GM21526 (cell line): ENCODE measurements at regions not wholly inside any gene's neighbourhood (a gene's known extent, or its start where the extent isn't known, plus 50 kb on each side); places are given as distances from the start of the nearest gene placed in this dataset.
A peak's percentile ranks its signal among the peaks of the same experiment; 100 is the strongest.
"Not testable (repeated sequence)": the region's sequence is repeated elsewhere in the genome, so short reads cannot be mapped to it uniquely, and the experiment has no call there.

Experiments used
- ATAC-seq: cut with Tn5 transposase; IDR thresholded peaks from one replicate; pipeline ENCODE4 v1.9.1; 2021; ENCODE audit warnings: moderate library complexity; ENCODE audit not compliant: unreplicated experiment, low FRiP score

DNA sequence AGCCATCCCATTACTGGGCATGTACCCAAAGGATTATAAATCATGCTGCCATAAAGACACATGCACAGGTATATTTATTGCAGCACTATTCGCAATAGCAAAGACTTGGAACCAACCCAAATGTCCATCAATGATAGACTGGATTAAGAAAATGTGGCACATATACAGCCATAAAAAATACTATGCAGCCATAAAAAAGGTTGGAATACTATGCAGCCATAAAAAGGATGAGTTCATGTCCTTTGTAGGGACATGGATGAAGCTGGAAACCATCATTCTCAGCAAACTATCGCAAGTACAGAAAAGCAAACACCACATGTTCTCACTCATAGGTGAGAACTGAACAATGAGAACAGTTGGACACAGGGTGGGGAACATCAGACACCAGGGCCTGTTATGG lies 151.5 kb downstream of the PLK2 start:
- not testable (repeated sequence) for ATAC-seq

DNA sequence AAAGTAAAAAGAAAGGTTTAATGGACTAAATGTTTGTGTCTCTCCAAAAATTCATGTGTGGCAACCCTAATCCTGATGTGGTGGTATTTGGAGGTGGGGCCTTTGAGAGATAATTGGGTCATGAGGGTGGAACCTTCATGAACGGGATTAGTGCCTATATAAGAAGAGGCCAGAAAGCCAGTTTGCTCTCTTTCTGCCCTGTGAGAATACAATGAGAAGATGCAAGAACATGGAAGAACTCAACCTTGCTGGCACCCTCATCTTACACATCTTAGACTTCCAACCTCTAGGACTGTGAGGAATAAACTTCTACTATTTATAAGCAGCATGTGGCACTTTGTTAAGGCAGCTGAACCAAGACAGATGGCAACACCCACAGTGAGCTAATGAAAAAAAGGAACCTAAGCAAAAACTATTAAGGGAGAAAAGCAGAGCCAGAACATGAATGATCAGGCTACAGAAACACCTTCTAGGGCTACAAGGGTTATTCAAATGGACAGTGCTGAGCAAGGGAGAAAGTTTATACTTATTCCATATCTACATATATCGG lies 159.5 kb downstream of the PLK2 start:
- no peak for ATAC-seq

DNA sequence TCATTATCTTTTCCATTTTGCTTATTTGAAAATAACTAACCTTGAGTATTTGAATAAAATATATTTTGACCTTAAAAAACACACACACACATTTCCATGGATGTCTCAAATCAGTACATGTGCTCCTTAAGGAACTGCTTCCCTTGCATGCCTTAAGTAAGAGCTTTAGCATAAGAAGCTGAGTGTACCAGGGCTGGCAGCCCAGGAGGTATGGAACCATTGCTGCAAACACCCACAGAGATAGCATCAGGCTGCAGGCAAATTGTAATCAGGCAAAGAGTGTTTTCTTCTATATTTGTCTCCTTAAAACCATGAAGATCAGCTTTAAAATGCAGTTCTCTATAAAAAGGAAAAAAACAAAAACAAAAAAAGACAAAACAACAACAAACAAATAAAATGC lies 160.6 kb downstream of the PLK2 start:
- no peak for ATAC-seq

DNA sequence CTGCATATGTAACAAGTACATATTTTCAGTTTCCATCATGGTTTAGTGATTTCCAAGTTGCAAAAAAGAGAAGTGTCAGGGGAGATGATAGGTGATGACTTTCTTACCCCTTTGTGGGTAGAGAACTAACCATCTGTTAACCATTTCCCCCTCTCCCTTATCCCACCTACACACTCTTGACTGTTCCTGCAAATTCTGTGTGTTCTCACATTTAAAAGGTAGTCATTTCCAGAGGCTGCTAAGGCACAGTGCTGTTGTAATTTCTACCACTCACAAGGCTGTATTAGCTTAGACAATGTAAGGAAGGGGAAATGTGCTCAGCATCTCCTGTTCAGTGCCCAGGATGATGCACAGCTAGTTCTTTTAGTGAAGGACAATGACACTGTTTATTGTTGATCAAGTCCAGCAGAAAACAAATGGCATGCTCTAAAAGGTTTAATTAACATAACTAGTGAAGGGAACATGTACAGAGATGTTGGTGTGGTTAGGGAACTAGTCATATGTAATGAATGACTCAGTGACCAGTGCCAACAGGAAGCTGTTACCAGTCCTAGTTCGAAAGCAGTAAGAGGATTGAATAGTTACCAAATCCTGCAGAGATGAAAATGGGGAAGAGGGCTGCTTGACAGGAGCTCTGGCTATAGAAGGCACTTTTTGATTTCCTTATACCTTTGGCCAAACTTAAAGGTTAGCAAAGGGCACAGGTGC lies 165.1 kb downstream of the PLK2 start:
- ATAC-seq, result peak; percentile 77

DNA sequence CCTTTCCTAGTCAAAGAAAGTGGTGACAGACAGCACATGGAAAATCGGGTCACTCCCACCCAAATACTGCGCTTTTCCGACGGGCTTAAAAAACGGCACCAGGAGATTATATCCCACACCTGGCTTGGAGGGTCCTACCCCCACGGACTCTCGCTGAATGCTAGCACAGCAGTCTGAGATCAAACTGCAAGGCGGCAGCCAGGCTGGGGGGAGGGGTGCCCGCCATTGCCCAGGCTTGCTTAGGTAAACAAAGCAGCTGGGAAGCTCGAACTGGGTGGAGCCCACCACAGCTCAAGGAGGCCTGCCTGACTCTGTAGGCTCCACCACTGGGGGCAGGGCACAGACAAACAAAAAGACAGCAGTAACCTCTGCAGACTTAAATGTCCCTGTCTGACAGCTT lies 171.6 kb downstream of the PLK2 start:
- ATAC-seq, result not testable (repeated sequence)

DNA sequence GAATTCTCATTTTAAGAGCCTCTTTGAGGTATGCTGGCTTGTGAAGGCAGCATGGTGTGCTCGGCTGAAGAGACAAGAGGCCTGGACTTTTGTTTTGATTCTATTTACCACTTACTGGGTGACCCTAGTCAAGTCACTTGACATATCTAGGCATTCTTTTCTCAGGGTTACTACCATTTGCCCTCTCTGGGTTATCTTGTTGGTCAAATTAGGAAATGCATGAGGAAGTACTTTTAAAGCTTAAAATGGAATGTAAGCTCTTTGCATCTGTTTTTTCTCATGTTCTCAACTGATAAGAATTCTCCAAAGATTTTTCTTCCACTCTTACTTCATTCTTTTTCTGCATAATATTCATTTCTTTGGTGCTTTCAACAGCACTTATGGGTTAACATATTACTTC lies 173.1 kb downstream of the PLK2 start:
- no peak for ATAC-seq

DNA sequence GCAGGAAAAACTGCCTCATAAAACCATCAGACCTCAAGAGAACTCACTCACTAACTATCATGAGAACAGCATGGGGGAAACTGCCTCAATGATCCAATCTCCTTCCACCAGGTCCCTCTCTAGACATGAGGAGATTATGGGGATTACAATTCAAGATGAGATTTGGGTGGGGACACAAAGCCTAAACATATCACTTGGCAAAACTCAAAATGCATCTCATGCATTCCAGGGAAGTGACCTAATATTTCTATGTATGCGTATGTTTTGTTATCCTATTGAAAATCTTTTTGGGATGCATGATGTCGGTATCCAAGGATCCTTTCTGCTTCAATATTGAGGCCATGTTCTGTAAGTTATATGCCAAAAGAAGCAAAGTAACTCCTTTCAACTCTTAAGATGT lies 174.0 kb downstream of the PLK2 start:
- no peak for ATAC-seq

DNA sequence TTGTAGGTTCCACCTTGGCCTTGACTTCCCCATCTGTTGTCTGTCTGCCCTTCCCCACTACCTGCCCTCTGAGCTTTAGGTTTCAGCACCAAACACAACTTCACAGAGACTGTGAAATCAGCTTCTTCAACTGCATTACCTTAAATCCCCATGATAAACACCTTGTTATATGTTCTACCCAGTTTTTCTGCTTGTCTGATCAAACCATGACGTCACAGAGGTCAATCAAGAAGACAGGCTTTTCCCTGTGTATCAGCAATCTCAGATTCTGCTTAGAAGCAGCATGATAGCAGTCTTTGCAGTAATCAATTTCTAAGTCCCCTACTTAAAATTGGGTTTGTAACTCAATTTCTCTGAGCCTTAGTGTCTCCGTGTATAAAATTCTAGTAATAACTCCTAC lies 175.0 kb downstream of the PLK2 start:
- ATAC-seq, result no peak

DNA sequence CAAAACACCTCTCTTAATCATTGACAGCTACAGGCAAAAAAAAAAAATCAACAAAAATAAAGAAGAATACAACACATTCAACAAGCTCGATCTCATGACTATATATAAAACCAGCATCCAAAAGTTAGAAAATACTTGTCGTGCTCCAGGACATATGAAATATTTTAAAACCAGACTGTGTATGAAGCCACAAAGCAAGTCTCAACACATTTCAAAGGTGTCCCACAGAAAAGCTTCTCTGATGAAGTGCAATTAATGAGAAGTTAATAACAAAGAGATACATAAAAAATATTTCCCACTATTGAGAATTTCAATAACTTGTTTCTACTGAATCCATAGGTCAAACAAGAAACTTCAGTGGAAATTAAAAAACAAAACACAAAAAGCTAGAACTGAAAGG lies 178.7 kb downstream of the PLK2 start:
- no peak for ATAC-seq

DNA sequence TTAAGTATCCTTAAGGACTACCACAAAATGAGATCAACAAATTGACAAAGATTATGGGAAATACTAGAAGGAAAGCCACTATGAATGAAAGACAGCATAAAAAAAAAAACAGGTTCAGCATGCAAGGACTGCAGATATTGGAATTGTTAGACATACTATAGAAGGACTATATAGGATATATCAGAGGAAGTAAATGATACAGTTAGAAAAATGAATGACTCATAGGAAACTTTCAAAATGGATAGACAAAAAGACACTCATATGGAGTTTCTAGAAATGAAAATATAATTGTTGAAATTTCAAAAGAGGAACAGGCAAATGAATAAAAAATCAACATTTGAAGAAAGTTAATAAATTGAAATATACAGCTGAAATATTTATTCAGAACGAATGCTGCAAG lies 180.6 kb downstream of the PLK2 start:
- ATAC-seq, result no peak

DNA sequence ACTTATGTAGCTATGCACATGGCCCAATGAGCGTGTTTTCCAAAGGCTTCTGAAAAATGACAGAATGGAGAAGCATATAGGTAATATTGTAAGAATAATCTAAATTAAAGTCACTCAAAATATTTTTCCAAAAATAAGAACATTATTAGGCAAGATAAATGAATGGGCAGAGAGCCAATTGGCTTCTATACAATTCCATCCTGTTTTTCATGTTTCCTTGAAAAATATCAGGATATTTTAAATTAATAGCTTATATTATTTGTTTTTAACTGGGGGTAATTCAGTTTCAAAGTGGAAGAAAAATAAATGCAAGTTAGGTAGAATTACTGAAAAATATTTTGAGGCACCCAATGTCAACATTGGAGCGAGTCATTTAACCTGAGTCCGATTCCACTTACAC lies 183.5 kb downstream of the PLK2 start:
- ATAC-seq, result no peak

DNA sequence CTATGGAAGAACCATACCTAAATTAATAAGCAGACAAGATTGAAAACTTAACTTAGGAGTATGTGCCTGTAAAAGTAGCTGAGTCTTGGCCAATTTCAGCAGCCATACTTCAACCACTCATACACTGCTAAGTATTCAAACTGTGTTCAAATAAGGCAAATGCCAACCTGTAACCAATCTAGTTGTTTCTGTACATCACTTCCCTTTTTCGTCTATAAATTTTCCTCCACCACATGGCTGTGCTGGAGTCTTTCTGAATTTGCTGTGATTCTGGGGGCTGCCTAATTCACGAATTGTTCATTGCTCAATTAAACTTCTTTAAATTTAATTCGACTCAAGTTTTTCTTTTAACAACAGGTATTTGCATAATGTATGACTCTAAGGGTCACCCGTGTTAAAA lies 184.4 kb downstream of the PLK2 start:
- no peak for ATAC-seq

DNA sequence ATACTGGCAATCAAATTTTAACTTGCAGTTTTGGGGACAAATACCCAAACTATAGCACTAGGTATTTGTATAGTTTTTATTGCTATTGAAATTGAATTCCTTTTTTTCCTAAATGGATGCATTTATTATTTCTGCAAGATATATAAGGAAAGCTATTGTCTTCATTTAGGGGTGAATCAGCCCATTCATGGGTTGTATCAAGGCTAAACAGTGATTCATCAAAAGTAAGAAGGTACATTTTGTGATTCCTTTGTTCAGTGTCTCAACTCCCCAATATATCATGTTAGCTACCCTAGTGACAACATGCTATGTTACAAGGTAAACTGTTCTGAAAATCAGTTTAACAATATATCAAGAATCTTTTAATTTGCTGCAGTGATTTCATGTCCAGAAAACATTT lies 185.7 kb downstream of the PLK2 start:
- ATAC-seq, result no peak

DNA sequence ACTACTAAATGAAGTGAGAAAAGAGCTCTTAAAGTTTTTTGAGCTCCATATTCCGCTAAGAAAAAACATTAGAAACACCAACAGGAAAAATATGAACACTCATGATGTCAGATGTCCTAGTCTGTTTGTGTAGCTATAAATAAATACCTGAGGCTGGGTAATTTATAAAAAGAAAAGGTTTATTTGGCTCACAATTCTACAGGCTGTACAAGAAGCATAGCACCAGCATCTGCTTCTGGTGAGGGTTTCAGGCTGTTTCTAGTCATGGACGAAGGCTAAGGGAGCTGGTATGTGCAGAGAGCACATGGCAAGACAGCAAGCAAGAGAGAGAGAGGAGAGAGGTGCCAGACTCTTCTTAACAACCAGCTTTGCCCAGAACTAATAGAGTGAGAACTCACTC lies 186.2 kb downstream of the PLK2 start:
- ATAC-seq, result no peak

DNA sequence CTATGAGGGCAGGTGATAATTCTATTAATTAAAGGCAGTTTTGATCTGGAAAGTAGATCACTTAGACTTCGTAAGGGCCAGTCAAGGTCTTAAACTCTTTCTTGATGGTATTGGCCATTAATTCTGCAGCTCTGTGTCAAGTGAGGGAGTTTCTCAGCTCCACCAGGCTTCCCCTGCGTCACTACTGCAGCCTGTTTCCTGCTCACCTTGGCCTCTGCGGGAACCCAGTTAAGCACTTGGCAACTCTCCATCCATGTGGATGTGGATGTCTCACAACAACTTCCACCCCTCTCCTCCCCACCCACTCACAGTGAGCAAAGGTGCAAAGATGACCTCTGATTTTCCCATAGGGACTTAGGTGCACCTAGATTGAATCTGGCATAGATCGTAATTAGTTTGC lies 191.6 kb downstream of the PLK2 start:
- no peak for ATAC-seq

DNA sequence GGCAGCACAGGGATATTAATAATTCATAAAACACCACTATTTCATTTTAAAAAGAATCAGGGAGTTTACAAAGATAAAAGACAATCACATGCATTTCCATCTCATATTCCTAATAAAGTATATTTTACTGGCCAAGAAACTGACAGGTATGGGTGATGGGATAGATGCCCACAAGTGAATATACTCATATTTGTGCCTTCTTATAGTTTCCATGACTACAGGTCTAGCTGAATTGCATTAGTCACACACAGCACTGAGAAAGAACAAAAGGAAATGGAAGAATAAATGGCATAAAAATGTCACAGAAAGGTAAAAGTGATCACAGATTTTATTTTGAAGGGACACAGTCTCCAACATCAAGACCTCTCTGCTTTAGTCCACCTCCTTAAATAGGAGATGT lies 193.5 kb downstream of the PLK2 start:
- ATAC-seq, result no peak

DNA sequence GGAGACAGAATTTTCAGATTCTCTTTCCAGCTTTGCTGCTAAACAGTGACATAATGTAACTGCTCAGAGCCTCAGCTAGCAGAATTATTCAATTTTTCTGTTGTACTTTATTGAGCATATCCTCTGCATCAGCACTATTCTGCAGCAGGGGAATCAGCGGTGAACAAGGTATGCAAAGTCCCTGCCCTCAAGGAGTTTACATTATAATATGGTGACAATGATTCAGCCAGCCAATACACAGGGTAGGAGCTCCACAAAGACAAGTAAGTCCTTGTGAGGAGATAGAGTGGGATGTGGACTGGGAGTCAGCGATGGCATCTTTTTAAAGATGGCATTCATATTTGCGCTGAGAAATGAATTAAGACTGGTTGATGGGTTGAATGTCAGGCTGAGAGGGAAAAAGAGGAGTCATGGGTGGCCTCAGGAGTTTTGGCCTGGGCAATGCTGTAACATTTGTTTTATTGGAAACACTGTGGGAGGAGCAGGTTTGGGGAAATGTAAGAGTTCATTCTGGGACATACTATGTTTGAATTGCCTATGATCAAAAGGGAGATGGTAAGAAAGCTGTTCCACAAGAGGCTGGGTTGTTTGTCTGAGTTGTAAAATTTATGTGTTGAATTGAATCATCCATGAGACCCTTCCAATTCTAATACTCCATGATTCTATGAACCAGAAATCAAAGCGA lies 194.5 kb downstream of the PLK2 start:
- no peak for ATAC-seq

DNA sequence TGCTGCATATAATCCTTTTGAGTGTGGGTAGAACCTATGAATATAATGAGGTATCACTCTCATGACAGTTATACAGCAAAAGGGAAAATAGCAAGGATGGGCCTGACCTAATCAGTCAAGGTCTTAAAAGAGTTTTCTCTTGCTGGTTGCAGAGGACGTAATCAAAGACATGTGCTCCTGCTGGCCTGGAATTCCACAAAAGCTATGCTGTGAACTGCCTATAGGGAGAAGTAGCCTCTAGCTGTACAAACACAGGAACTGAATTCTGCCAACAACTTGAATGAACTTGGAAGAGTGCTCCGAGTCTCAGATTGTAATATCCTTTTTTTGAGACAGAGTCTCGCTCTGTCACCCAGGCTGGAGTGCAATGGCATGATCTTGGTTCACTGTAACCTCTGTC lies 195.6 kb downstream of the PLK2 start:
- no peak for ATAC-seq

DNA sequence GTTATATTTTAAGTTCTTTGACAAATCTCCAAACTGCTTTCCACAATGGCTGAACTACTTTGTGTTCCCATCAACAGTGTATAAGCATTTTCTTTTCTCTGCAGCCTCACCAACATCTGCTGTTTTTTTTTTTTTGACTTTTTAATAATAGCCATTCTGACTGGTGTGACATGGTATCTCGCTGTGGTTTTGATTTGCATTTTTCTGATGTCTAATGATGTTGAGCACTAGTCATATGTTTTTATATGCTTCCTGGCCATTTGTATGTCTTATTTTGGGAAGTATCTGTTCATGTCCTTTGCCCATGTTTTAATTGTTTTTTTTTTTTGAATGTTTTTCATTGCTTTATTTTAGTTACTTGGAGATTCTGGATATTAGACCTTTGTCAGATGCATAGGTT lies 196.6 kb downstream of the PLK2 start:
- ATAC-seq, result no peak

DNA sequence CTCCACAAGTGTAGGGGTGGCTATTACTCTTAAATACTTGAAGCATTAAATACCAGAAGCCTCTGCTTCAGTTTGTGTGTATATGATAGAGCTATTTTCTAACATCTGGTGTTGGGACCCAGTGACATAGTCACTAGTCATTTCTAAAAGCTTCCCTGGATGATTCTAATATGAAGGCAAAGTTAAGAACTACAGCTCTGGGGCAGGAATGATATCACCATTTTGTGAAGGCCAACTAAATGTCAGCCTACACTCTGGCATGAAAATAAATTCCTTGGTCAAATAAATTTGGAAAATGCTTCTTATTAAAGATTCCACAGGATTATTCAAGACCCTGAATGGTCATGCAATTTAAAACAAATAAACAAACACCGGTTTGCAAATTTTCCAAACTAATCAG lies 197.7 kb downstream of the PLK2 start:
- ATAC-seq, result no peak

DNA sequence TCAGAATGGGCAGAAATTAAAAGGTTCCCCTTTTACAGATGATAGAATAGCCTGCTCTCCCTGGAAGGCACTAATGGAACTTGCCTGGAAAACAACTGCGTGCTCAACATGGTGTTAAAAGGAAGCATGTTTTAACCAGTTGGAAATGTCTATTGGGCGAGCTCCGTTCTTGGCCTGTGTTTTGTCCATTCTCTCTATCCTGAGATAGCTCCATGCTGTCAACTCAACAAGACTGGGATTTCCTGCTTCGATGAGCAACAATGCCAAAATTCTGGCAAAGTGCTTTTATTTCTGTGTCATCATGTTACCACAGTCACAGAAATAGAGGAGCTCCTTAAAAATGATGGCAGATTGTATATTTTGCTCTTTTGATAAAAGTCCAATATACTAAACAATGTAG lies 198.3 kb downstream of the PLK2 start:
- no peak for ATAC-seq

DNA sequence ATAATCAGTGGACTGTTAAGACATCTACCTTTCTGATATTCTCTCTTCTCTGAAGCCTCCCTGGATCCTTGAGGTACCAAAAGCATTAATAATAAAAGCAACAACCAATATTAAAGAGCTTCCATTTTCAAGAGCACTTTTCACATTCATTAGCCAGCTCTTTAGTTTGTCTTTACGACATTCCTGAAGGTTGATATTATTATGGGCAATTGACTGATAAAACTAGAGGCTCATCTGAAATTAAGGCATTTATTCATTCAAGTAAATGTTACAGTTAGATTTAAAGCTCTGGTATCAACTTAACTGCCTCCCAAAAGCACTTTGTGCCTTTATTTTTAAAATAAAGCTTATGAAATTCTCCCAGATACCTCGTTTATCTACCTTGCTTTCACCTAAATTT lies 199.6 kb downstream of the PLK2 start:
- no peak for ATAC-seq
